HG03039 (cell line): ENCODE measurements at regions not wholly inside any gene's neighbourhood (a gene's known extent, or its start where the extent isn't known, plus 50 kb on each side); places are given as distances from the start of the nearest gene placed in this dataset.

Experiments
- ATAC-seq: cut with Tn5 transposase; IDR thresholded peaks from one replicate; pipeline ENCODE4 v1.9.1; 2021; ENCODE audit warnings: mild to moderate bottlenecking, moderate library complexity; ENCODE audit not compliant: unreplicated experiment

DNA sequence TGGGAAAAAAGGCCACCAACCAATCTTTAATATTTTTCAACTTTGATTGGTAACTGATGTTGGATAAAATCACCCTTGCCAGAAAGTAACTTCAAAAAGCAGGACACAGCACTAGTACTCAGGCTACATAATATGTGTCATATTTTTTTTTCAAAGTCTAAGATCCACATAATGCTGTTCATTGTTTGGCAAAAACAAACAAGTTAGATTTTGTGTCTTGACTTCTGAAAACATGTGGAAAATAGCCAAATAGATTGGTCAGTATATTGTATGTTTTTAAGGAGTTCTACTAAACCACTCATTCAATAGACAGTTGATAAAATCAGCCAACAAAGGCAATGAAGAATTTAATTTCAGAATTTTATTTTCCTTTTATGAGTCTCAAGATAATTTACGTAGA, 111.7 kb upstream of the CCDC54 start:
- no peak for ATAC-seq

DNA sequence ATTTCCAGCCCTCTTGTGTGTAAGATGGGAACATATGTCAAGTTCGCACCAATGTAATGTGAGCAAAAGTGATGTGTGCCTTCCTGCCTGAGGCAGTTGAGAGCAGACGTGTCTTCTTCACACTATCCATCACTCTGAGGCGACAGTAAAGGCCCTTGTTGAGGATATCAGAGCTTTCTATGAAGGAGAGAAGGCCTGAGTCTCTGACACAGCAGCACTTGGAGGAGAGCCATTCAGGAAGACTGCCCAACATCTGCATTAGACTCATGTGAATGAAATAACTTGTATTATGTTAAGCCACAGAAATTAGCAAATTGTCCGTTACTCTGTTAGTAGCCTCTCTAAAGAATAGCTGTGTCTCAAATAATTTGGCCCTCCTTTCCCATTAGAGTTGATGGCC, 108.8 kb upstream of the CCDC54 start:
- no peak for ATAC-seq

DNA sequence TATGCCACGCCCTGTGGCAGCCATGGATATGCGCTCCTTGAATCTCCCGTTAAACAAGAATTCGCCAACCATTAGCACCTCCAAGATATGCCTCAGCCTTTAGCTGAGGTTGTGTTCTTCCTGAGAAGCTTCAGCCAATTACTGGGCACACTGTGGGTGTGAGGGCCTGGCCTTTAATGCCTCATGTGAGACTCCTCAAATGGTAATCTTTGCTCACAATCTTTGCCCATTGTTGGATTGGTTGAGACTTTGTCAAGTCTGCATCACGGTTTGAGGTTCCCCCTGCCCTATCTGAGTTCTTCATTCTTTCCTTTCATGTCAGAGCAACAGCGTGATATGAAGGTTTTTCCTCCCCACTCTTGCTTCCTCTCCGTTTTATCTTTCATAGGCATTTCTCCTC, 108.1 kb upstream of the CCDC54 start:
- no peak for ATAC-seq

DNA sequence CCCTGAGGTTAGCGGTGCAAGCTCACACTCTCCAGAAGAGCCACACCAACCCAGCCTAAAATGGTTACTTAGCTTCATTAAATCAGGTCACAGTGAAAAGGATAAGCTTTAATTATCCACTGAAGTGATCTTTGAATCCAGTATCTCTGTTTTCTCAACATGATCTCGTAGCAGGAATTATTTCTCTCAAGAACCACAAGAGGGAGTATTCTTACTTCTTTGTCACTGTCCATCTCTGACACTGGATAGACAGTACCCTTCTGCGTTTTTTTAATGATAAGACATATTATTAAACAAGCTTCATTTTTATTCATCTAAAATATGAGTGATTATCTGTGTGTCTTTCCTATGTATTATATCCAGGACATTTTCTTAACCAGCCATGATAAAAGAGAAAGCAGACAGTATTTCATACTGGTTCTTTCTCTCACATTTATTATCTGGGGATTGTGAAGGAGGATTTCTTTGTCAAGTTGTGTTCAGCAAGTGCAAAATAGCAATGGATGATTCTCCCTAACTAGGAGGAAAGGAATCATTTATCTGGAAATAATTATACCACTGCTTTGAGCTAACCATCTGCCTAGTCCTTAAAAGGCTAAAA, 105.4 kb upstream of the CCDC54 start:
- no peak for ATAC-seq

DNA sequence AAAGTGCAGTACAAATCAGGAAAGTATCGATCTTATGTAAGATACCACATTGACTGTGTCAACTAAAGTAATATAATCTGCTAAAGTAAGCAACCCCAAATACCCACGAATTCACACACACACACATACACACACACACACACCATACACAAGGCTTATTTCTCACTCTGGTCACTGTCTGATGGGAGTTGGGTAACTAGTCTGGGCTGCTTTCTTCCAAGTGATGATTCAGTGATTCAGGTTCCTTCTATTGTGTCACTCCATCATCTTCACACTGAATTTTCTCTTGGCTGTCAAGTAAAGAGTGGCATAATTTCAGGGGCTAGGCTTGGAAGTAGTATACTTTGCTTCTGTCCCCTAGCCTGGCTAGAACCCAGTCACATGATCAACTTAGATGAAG, 104.8 kb upstream of the CCDC54 start:
- ATAC-seq: no peak

DNA sequence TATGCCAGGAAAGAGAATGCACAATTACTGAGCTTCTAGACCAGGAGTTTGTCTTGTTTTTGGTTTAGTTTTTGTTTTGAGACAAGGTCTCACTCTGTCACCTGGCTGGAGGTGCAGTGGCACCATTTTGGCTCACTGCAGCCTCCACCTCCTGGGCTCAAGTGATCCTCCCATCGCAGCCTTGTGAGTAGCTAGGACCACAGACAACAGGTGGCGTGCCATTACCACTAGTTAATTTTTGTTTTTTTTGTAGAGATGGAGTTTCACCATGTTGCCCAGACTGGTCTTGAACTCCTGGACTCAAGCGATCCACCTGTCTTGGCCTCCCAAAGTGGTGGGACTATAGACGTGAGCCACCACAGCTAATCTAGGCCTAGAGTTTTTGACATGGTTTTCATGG, 104.4 kb upstream of the CCDC54 start:
- no peak for ATAC-seq

DNA sequence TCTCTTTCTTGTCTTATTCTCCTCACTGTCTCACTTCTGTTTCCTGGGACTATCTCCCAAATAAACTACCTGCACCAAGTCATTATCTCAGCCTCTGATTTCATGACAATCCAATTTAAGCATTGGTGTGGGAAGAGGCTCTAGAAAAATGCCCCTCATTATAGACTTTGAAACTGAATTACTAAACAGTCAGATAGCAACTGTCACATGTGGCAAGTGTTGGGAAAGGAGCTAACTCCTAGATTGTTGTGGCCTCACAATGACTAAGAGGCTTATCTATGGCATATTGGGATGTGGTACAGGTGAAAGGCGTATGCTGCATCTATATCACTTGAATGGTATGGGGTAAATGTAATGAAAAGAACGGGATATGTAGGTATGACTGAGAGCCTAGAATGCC, 103.5 kb upstream of the CCDC54 start:
- ATAC-seq: no peak

DNA sequence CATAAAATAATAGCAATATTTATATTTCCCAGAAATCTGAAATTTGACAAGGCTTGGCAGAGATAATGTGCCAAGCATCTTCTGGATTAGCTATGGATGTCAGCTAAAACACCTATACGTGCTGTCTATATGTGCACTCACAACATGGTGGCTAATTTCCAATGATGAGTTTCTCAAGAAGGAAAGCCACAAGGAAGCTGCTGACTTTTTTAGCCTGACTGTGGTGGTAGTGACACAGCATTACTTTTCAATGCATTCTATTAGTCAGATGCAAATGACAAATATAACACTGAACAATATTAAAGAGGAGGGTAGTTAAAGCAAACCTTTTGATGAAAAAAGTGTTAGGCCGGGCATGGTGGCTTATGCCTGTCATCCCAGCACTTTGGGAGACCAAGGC, 101.7 kb upstream of the CCDC54 start:
- no peak for ATAC-seq

DNA sequence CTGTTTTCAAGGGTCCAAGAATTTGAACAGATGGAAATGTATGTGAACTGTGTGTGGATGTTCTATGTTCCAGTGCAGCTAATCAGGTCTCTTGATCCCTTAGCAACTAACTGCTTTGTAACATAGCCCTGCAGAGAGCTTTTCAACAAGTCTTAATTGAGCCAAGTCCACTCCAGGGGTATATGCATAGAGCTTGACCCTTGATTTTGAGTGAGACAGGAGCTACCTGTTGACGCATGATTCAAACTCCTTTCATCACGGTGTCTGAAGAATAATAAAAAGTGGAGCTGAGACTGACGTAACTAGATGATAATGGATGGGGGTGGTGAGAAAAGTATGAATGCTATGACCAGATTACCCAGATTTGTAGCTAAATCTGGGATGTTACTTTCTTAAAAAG, 93.3 kb upstream of the CCDC54 start:
- ATAC-seq: no peak

DNA sequence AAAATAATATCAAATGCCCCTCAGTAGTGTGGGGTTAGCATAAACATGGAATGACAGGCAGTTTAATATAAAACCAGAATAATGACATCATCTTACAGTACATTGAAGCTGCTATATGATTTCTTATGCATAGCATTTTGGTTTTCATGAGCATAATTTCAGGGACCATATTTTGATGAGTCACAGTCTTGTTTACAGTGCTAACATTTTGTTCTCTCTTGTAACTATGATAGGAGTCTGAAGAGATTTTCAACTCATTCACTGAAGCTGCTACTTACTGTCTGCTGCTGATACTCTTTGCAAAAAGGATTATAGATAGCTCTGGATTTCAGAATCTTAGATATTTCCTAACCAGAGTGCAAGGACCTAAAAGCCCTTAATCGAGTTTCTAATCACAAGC, 92.6 kb upstream of the CCDC54 start:
- no peak for ATAC-seq

DNA sequence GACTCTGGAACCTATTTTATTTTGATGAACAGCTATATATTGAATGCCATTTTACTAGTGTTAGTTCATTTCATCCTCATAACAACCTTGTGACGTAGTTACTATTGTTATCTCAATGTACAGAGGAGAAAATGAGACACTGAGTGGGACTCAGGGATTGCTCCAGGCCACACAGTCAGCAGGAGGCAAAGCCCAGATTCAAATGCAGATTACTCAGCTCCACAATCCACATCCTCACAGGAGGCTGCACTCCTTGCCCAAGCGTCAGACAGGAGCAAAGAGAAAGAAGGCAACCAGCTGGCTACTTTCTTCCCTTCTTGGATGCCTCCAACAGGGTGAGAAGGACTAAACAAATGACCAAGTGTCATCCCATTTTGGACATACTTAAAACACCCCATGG, 92.0 kb upstream of the CCDC54 start:
- no peak for ATAC-seq

DNA sequence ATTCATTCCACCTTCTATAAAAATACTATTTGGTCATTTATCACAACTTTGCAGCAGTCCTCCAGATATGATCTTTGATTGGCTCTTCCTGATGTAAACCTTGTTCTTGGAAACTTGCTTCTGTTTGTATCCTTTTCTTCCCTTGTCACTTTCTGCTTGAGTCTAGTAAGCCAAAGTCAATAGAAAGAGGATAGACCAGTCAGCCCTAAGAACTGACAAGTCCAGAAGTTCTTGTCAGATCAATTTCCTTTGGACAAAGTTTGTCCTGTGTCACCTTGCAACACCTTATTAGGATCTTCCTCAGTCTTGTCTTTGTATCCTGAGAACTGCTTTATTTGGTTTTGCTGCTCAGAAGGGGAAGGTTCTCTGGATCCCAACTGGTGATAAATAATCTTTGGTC, 87.9 kb upstream of the CCDC54 start:
- no peak for ATAC-seq

DNA sequence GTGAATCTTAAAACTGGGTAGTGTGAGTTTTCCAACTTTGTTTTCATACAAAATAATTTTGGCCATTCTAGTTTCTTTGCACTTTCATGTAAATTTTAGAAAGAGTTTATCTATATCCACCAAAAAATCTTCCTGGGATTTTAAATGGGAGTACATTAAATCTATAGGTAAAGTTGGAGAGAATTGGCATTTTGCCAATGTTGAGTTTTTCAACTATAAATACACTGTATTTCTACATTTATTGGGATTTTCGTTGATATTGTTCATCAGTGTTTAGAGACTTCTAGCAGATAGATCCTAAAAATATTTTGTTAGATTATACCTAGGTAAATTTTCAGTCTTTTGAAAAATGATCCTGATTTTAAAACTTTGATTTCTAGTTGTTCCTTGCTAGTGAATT, 83.1 kb upstream of the CCDC54 start:
- ATAC-seq: no peak

DNA sequence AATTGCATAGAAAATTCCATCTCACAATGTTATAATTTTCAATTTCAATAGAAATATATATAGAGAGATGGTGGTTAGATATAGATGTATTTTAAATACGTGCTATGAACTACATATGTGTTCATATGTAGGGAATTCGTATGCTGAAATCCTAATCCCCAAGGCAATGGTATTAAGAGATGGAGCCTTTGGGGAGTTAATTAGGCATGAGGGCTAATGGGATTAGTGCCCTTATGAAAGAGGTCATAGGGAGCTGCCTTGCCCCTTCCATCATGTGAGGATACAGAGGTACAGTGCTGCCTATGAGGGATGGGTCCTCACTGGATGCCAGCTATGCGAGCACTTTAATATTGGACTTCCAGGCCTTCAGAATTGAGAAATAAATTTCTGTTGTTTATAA, 79.6 kb upstream of the CCDC54 start:
- no peak for ATAC-seq

DNA sequence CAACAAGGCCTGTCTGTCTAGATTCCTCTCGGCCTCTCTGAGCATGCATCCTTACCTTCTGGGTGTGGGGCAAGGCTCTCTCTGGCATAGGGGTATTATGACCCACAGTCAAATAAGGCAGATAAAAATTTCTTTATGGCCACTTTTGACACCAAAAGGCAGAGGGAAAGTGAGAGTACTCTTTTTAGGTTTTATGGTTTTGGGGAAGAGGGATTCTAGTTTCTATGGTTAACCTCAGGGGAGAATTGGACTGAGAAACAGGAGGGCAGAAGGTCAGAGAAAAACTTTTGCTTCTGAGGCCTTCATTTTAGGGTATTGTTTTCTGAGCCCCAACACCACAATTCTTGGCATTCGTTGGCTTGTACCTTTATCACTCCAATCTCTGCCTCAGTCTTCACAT, 70.0 kb upstream of the CCDC54 start:
- no peak for ATAC-seq

DNA sequence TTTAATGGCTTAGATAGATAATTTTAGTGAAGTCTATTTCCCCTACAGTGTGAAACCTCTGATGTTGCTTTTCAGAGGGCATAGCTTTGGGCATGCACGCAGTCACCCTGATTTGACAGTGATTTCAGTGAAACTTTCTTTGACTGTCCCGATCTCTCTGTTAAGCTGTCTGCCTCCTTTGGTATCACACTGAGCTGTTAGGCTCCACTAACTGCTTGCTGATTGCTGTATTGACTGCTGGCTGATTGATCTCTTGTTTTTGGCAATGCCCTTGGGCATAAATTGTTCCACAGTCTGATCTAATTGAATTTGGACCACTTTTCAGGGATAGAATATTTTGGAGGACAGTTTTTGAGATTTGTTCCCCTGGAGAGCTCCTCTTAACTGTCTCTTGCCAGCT, 68.5 kb upstream of the CCDC54 start:
- ATAC-seq: no peak

DNA sequence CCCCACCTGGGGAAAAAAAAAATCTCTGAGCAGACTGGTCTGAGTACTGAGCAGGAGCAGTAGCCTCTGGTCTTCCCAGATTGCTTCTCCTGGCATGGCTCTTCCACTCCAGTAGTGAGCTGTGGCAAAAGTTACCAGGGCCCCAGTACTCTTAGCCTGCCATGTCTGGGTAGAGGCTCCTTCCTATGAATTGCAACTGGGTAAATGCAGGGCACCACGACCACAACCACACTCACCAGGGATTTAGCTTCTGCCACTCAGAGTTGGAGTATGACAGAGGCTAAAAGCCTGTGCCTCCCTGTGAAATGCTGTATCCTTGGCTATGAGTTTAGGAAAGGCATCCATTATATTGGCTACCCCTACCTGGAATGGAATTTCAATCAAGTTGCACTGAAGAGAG, 67.9 kb upstream of the CCDC54 start:
- no peak for ATAC-seq

DNA sequence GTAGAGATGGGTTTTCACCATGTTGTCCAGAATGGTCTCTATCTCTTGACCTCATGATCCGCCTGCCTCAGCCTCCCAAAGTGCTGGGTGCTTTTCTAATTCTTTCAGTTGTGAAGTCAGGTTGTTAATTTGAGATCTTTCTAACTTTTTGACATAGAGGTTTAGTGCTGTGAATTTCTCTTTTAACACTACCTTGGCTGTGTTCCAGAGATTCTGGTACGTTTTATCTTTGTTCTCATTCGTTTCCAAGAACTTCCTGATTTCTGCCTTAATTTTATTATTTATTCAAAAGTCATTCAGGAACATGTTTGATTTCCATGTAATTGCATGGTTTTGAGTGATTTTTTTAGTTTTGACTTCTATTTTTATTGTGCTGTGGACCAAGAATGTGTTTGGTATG, 63.5 kb upstream of the CCDC54 start:
- no peak for ATAC-seq

DNA sequence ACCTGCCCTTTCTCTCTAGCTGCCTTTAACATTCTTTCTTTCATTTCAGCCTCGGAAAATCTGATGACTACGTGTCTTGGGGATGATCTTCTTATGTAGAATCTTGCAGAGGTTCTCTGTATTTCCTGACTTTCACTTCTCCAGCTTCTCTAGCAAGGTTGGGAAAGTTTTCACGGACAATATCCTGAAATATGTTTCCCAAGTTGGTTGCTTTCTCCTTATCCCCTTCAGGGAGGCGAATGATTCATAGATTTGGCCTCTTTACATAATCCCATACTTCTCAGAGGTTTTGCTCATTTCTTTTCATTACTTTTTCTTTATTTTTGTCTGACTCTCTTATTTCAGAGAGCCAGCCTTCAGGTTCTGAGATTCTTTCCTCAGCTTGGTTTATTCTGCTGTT, 62.1 kb upstream of the CCDC54 start:
- no peak for ATAC-seq

DNA sequence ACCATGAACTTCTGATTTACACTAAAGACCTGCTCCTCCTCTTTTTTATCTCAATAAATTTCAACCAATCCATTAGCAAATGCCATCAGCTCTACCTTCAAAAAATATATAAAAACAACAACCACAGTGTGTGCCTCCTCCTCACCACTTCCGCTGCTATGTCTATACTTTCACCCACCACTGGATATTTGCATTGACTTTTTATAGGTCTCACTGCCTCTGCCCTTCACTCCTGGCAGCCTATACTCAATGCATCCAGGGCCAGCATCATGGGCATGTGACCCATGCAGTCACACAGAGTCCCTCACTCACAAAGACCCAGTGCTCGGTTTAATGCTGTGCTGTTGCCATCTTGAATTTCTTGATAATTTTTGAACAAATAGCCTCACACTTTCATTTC, 53.5 kb upstream of the CCDC54 start:
- no peak for ATAC-seq

DNA sequence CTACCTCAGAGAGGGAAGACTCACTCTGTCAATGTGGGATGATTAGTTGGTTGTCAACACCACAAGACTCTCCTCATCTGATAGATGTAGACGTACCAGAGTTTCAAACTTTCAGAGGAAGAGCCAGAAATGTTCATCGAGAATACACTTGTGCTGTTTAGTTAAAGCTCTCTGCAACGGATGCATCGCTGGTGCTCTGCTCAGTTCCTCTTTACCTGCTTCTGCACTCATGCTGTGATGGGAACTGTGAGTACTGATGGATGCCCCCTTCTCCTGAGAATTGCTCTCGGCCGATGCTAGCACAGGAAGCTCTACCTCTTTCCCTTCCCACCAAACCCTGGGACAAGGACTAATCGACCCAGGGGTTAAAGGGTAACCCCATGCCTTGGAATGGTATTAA, 51.8 kb upstream of the CCDC54 start:
- no peak for ATAC-seq
